ENCODE measurements at regions not wholly inside any gene's neighbourhood (a gene's known extent, or its start where the extent isn't known, plus 50 kb on each side); places are given as distances from the start of the nearest gene placed in this dataset.
"Not testable (repeated sequence)": the region's sequence is repeated elsewhere in the genome, so short reads cannot be mapped to it uniquely, and the experiment has no call there.

DNA sequence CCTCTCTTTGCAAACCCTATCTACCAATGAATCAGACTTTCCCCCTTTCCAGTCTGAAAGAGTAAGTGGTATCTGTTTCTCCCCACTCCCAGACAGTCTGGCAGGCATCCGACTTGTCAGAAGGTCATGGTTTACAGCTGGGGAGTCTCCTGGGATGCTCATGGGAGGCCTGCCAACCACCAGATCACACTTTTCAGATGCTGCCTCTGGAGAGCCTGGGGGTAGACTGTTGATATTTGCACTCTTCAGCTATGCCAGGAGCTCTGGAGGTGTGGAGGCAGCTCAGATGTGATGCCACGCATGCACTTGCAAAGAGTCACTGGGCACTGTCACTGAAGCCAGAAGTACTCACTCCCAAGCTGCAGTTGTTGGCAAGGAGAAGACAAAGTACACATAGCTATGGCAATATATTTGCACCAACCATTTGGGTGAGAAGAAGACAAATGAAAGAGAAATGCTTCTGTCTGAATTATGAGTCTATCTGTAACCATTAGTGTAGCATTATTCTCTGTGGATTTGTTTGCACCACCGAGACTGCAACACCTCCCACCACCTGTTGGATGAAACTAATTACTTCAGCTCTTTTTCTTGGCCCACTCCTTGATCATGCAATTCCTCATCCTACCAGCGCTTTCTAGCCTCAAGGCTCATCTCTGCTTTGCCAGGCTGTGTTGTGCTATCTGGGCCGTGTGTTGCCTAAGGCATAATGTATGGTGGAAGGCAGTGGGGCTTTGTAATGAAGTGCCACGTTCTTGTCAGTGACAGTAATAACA is 133.0 kb upstream of the SPAG17 start:
- Histone ChIP-seq H3K36me3 (replicated peaks; ENCODE audit: control insufficient read depth, insufficient read depth, low read length) (no peaks in the 10 kb centered on the region), H3K27me3 (ENCODE audit: control insufficient read depth, insufficient read depth, low read length) (no peaks in the 10 kb centered on the region), H3K4me3 (ENCODE audit: insufficient read depth, low read depth, low read length) (no peak overlapping the region)
- no peak for DNase-seq

DNA sequence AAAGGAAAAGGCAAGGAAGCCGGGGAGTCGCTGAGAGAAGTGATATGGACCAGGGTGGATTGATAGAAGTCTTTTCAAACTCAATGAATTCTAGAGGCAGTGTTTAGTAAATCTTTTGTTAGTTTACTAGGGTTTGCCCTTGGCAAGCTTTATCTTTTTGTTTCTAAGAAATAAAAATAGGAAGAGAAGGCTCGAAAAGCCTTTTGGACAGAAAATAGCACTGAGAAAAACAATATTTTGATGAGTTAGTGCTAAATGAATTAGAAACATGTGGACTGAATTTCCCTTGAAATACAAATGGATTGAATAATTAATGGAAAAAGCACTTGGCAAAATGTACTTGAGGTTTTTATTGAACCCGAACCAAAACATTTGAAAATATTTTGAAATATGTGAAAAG is 121.8 kb upstream of the SPAG17 start:
- DNase-seq = no peak
- Histone ChIP-seq H3K4me3 (ENCODE audit: insufficient read depth, low read depth, low read length) (no peak overlapping the region), H3K36me3 (replicated peaks; ENCODE audit: control insufficient read depth, insufficient read depth, low read length) (no peaks in the 10 kb centered on the region), H3K27me3 (ENCODE audit: control insufficient read depth, insufficient read depth, low read length) (no peaks in the 10 kb centered on the region)

DNA sequence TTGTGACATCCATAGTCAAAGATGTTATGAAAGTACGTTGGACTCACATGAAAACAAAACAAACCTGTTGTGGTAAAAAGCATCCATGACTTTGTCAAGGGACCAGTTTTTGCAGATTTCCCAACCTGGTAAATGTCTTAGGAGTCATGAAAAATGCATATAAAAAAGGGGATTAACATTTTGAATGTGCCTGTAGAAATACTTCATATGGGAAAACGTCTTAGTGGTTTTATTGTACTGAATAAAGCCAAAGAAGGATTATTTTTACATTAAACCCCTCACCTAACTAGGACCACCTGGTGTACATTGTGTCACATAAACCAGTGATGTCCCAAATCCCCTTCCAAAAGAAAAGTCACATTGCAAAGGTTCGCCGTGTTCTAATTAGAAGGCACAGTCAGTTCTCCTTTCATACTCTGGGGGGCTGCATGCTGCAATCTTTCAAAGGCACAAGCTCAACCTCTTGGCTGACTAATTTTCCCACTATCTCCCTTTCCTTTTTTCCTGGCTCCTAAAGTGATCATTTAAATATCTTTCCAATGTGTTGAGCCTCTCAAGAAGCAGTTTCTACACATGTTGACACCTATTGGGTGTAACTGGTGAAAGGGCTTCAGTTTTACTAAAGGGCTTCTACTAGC is 119.8 kb upstream of the SPAG17 start:
- no peak for DNase-seq
- H3K27me3 ChIP-seq (ENCODE audit: control insufficient read depth, insufficient read depth, low read length) = no peaks in the 10 kb centered on the region
- no peak overlapping the region for H3K4me3 ChIP-seq (ENCODE audit: insufficient read depth, low read depth, low read length)
- H3K36me3 ChIP-seq (replicated peaks; ENCODE audit: control insufficient read depth, insufficient read depth, low read length) = no peaks in the 10 kb centered on the region

DNA sequence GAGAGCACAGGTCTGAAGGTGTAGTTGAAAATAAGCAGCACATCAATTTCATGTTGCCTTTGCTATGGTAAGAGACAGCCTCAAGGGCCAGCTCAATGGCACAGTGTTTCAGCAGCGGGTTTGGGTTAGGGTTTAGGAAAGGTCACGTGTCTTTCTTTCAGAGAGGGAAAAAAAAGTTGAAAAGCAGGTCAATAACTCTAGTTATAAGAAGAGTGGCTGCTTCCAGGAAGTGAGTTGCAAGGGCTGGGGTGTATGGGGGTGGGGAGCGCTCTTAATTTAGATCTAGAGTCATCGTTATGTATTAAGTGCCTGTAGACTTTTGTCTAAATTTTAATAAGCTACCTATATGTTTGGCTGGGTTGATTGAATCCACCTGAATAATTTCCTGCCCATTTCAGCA is 118.5 kb upstream of the SPAG17 start:
- Histone ChIP-seq H3K27me3 (ENCODE audit: control insufficient read depth, insufficient read depth, low read length) (no peaks in the 10 kb centered on the region), H3K4me3 (ENCODE audit: insufficient read depth, low read depth, low read length) (no peak overlapping the region), H3K36me3 (replicated peaks; ENCODE audit: control insufficient read depth, insufficient read depth, low read length) (no peaks in the 10 kb centered on the region)
- no peak for DNase-seq

DNA sequence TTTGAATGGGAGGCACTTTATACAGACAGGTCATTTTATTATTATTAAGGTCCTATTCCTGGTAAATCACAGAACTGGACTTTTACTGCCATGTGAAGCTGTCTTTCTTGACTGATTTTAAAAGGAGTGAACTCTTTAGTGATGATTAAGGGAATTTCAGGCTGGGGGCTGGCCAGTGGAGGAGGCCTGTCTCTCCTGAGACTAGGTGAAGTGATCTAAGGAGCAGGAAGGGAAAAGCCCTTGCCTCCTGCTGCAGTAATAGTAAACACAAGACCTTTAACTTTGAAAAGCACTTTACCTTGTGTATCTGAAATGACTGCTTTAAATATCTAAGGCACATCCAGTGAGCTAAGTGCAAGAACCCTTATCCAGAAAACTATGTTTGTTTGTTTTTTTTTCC is 118.0 kb upstream of the SPAG17 start:
- H3K27me3 ChIP-seq (ENCODE audit: control insufficient read depth, insufficient read depth, low read length) = no peaks in the 10 kb centered on the region
- H3K36me3 ChIP-seq (replicated peaks; ENCODE audit: control insufficient read depth, insufficient read depth, low read length) = no peaks in the 10 kb centered on the region
- H3K4me3 ChIP-seq (ENCODE audit: insufficient read depth, low read depth, low read length) = no peak overlapping the region
- DNase-seq = no peak

DNA sequence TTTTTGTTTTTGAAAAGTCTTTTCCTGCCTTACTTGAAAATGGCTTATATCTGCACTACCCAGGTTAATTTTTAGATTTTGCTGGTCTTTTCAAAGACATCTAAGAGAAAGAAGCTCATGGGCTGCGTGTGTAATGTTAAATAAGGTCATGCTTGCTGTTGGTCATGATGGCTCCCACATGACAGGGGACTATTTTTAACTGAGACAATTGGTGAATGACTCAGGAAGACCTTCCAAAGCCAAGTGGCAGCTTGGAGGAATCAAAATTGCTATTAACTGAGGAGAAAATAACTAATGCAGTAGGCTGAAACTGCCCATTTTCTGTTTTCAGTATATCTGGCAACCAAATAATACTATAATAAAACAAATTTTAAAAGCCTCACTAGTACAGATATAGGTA is 117.1 kb upstream of the SPAG17 start:
- no peaks in the 10 kb centered on the region for H3K36me3 ChIP-seq (replicated peaks; ENCODE audit: control insufficient read depth, insufficient read depth, low read length)
- H3K27me3 ChIP-seq (ENCODE audit: control insufficient read depth, insufficient read depth, low read length) = no peaks in the 10 kb centered on the region
- no peak for DNase-seq
- no peak overlapping the region for H3K4me3 ChIP-seq (ENCODE audit: insufficient read depth, low read depth, low read length)

DNA sequence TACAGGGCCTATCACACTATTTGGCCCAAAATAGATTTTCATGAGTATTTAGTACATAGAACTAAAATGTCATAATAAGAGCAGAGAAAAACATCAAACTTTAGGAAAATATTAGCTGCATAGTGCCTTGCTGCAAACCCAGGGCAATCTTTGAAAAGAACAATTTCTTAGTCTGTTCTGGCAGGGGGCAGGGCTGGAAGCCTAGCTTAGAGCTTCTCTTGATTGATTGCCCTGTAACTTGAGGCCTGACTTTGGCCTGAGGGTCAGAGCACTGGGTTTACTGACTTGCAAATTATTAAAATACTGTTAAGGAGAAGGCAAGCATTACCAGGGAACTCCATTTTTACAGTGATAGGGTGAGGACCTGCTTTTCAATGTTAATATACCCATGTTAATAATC is 115.8 kb upstream of the SPAG17 start:
- Histone ChIP-seq H3K27me3 (ENCODE audit: control insufficient read depth, insufficient read depth, low read length) (no peaks in the 10 kb centered on the region), H3K4me3 (ENCODE audit: insufficient read depth, low read depth, low read length) (no peak overlapping the region), H3K36me3 (replicated peaks; ENCODE audit: control insufficient read depth, insufficient read depth, low read length) (no peaks in the 10 kb centered on the region)
- no peak for DNase-seq

DNA sequence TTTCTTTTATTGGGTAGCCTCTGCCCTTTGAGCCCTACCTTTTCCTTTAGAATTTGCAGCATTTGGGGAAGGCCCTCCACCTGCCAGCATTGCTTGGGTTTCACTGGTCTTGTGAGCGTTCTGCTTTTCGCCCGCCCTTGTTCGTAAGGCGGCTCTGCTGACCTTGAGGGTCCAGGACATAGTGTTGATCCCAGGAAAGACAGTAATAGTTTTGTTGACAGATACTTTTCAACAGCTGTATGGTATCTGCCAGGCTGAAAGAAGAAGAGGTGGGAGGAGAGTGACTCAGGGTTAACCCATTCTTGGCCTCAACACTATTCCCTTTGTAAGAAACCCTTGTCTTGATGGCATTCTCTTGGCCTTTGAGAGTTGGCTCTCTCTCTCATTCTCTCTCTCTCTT is 113.4 kb upstream of the SPAG17 start:
- no peaks in the 10 kb centered on the region for H3K27me3 ChIP-seq (ENCODE audit: control insufficient read depth, insufficient read depth, low read length)
- no peaks in the 10 kb centered on the region for H3K36me3 ChIP-seq (replicated peaks; ENCODE audit: control insufficient read depth, insufficient read depth, low read length)
- no peak for DNase-seq
- H3K4me3 ChIP-seq (ENCODE audit: insufficient read depth, low read depth, low read length) = no peak overlapping the region

DNA sequence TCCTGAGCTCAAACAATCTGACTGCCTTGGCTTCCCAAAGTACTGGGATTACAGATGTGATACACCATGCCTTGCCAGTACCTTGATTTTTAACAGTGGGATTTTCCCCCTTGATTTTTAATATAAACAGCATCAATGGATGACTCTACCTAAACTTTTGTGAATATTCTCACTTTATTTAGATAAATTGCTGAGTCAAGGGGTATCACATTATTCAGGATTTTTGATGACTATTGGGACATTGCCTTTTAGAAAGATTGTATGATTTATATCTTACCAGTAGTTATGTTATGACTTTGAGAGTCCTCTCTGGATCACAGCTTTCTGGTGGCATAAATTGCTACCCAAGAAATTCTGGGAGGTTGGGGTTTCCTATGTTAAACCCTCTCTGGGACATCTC is 112.5 kb upstream of the SPAG17 start:
- no peaks in the 10 kb centered on the region for H3K36me3 ChIP-seq (replicated peaks; ENCODE audit: control insufficient read depth, insufficient read depth, low read length)
- no peak for DNase-seq
- no peaks in the 10 kb centered on the region for H3K27me3 ChIP-seq (ENCODE audit: control insufficient read depth, insufficient read depth, low read length)
- H3K4me3 ChIP-seq (ENCODE audit: insufficient read depth, low read depth, low read length) = no peak overlapping the region

DNA sequence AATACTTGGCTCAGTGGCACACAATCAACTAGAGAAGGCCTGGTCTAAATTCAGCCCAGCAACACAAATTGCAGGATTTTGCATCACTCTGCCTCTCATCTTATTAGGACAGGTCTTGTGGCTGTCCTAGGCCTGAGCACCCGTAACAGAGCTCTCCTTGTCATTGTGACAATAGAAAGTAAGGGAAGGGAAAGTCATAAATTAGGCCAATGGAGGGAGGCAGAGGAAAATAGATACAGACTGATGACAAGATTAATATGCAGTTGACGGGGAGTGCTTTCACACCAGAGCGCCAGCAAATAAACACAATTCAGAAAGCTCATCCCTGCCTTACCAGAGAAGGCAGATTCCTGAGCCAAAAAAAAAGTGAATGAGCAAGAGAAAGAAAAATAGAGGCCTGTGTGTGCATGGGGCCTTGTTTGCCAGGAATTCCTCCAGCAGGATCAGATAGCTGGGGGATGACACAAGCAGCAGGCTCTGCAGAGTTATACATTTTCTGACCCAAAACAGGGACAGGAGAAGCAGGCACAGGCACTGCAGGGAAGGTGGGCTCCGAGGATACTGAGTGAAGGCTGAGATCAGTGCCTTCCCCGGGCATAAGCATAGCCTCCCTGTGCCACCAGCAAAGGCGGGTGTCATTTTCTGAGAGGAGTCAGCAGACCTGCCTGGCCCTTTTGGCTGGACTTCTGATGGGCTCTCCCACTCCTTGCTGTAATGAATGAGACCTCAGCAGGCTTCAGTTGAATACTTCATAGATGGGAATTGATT is 110.0 kb upstream of the SPAG17 start:
- H3K27me3 ChIP-seq (ENCODE audit: control insufficient read depth, insufficient read depth, low read length) = no peaks in the 10 kb centered on the region
- no peak for DNase-seq
- H3K36me3 ChIP-seq (replicated peaks; ENCODE audit: control insufficient read depth, insufficient read depth, low read length) = no peaks in the 10 kb centered on the region
- no peak overlapping the region for H3K4me3 ChIP-seq (ENCODE audit: insufficient read depth, low read depth, low read length)

DNA sequence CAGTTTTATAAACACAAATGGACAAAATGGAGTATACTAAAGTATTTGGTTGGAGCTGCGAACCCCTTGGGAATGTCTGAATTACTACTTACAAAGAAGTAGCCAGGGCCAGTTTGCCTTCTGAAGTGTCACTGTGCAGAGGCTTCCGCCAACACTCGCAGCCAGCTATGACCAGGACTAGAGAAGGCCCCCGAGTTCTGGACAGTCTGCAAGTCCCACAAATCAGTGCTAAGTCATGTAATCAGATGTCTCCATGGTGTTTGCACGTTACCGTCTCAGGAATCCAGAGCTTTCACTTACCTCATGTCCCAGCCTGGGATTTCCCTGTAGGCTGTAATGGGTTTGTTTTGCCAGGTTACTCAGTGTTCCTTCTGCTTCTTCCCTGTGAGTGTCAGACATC is 106.6 kb upstream of the SPAG17 start:
- H3K27me3 ChIP-seq (ENCODE audit: control insufficient read depth, insufficient read depth, low read length) = no peaks in the 10 kb centered on the region
- H3K4me3 ChIP-seq (ENCODE audit: insufficient read depth, low read depth, low read length) = no peak overlapping the region
- H3K36me3 ChIP-seq (replicated peaks; ENCODE audit: control insufficient read depth, insufficient read depth, low read length) = no peaks in the 10 kb centered on the region
- DNase-seq = no peak

DNA sequence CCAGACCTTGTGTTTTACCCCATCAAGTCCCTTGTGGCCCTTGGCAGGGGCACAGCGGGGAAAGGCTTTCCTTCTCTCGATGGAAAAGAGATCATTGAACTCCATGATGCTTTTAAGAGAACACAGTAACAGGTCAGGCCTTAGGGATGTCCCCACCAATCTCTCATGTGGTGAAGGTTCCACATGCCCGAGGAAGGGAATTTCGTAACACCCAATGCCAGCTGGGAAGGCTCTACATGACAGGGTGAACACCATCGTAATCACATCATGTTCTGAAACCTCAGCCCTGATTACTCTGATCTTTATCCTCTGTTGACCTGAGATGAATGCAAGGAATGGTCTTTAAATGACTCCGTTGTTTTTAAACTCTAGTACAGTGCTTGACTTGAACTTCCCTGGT is 105.5 kb upstream of the SPAG17 start:
- Histone ChIP-seq H3K36me3 (replicated peaks; ENCODE audit: control insufficient read depth, insufficient read depth, low read length) (no peaks in the 10 kb centered on the region), H3K27me3 (ENCODE audit: control insufficient read depth, insufficient read depth, low read length) (no peaks in the 10 kb centered on the region), H3K4me3 (ENCODE audit: insufficient read depth, low read depth, low read length) (no peak overlapping the region)
- no peak for DNase-seq

DNA sequence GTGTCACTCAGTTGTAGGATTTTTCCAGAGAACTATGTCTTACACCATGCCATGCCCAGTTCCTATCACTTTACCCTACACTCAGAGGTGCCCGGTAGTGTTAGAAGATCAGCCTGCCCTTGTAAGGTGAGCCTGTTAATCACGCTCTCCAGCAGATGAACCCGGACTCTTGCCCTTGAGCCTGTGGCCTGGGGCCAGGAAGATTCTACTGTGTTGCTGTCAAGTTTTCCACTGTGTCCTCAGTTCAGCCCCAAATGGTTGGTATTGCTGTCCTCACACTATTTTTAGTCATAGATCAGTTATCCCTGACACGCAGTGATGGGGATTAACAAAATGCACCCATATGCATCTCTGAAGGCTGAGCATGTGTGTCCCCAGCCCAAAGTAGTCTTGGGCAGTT is 105.0 kb upstream of the SPAG17 start:
- no peak for DNase-seq
- no peak overlapping the region for H3K4me3 ChIP-seq (ENCODE audit: insufficient read depth, low read depth, low read length)
- no peaks in the 10 kb centered on the region for H3K27me3 ChIP-seq (ENCODE audit: control insufficient read depth, insufficient read depth, low read length)
- H3K36me3 ChIP-seq (replicated peaks; ENCODE audit: control insufficient read depth, insufficient read depth, low read length) = no peaks in the 10 kb centered on the region

DNA sequence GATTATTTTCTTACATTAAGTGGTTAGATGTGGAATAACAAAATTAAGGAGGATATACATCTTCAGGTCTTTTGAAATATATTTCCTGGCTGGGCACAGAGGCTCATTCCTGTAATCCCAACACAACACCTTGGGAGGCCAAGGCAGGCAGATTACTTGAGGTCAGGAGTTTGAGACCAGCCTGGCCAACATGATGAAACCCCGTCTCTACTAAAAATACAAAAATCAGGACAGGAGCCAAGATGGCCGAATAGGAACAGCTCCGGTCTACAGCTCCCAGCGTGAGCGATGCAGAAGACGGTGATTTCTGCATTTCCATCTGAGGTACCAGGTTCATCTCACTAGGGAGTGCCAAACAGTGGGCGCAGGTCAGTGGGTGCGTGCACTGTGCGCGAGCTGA is 95.6 kb upstream of the SPAG17 start:
- H3K4me3 ChIP-seq (ENCODE audit: insufficient read depth, low read depth, low read length); H3K36me3 ChIP-seq (replicated peaks; ENCODE audit: control insufficient read depth, insufficient read depth, low read length); H3K27me3 ChIP-seq (ENCODE audit: control insufficient read depth, insufficient read depth, low read length); DNase-seq: not testable (repeated sequence)

DNA sequence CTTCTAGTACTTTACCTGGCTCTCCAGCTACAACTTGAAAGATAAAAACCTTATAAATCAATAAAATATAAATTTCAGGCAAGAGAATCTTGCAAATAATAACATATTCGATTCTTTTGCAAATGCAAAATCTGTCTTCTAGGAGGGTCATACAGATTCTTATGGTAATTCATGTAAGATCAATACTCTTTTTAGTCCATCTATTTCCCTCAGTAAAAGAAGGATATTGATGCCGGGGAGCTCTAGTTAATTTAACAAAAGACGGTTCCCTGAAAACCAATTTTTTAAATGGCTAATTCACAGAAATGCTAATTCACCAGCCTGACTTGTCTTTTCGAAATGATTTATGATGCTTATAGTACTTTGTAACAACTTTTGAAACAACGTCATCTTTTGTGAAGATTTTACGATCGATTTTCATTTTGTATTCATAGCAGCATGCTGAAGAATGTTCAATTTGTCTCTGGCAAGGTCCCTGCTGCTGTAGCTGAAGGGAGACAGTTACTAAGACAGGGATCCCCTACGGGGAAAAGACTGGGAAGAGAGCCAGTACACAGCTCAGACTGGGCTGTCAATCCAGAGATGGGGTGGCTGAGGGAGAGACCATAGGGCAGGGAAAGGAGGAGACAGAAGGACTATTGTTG is 90.6 kb upstream of the SPAG17 start:
- no peak overlapping the region for H3K4me3 ChIP-seq (ENCODE audit: insufficient read depth, low read depth, low read length)
- peak; percentile 10 for DNase-seq
- no peaks in the 10 kb centered on the region for H3K36me3 ChIP-seq (replicated peaks; ENCODE audit: control insufficient read depth, insufficient read depth, low read length)
- H3K27me3 ChIP-seq (ENCODE audit: control insufficient read depth, insufficient read depth, low read length) = no peaks in the 10 kb centered on the region

Data from H7 (cell line).